Sigmoid colon (tissue), 6 donors: ENCODE measurements at regions not wholly inside any gene's neighbourhood (a gene's known extent, or its start where the extent isn't known, plus 50 kb on each side); places are given as distances from the start of the nearest gene placed in this dataset.

Source experiments
- DNase-seq: peaks from one replicate; pipeline ENCODE4 v3.0.0-alpha.2; 2019
- H3K27ac ChIP-seq, 4 donors: fragments of 200-600 bp; sonication (generic); one replicate each; pipeline ENCODE4 v1.5.1; 2016 to 2019; ENCODE audit warnings: mild to moderate bottlenecking in 1 of 4
- H3K27me3 ChIP-seq, 3 donors: fragments of 200-600 bp; sonication (generic); one replicate each; pipeline ENCODE4 v1.5.1; 2019; ENCODE audit warnings: mild to moderate bottlenecking in 1 of 3
- H3K36me3 ChIP-seq, 4 donors: fragments of 200-600 bp; sonication (generic); one replicate each; pipeline ENCODE4 v1.5.1; 2016 to 2019
- H3K4me1 ChIP-seq, 4 donors: fragments of 200-600 bp; sonication (generic); one replicate each; pipeline ENCODE4 v1.5.1; 2017 to 2019
- H3K4me3 ChIP-seq, 4 donors: fragments of 200-600 bp; sonication (generic); one replicate each; pipeline ENCODE4 v1.5.1; 2017 to 2019; ENCODE audit warnings: mild to moderate bottlenecking in 2 of 4, moderate library complexity in 1 of 4
- H3K9me3 ChIP-seq, 4 donors: fragments of 200-600 bp in 3 of 4; sonication (generic) in 3 of 4; one replicate each; pipeline versions ENCODE4 v1.5.1 to v1.6.1; 2013 to 2019
- CTCF ChIP-seq, 4 experiments: fragments of 450-650 bp in 3 of 4; fragments of 200-600 bp in 1 of 4; IDR thresholded peaks; one replicate each; pipeline ENCODE4 v1.5.1; 2016 to 2019; ENCODE audit warnings: antibody characterized with exemption in 4 of 4, mild to moderate bottlenecking in 3 of 4, moderate library complexity in 2 of 4
- EP300 ChIP-seq, 4 donors: sonication (generic); formaldehyde crosslinking; IDR thresholded peaks; one replicate each; pipeline ENCODE4 v1.6.1; 2017; ENCODE audit warnings: antibody characterized with exemption in 4 of 4
- POLR2A ChIP-seq, 2 donors: fragments of 450-650 bp; IDR thresholded peaks; one replicate each; pipeline ENCODE4 v1.6.1; 2016; ENCODE audit warnings: antibody characterized with exemption in 2 of 2, mild to moderate bottlenecking in 2 of 2, moderate library complexity in 2 of 2
- POLR2AphosphoS5 ChIP-seq, 4 donors: sonication (generic); formaldehyde crosslinking; IDR thresholded peaks; one replicate each; pipeline ENCODE4 v1.6.1; 2017; ENCODE audit warnings: antibody characterized with exemption in 4 of 4
- WGBS, 2 donors: extraction: QIAGEN DNeasy Blood & Tissue Kit; methylation state at CpG; one replicate each; pipeline ENCODE4 v1.1.7; 2013; 5-methylcytosine and 5-hydroxymethylcytosine counted together
- intact Hi-C: fragments of 100-400 bp; cut with DNase I; formaldehyde crosslinking; loops from one replicate; pipeline ENCODE4 v1.15.1; 2023
- donor health status: healthy with polysubstance abuse.
- donor health status: healthy.

GRCh38 chr4:138455097-138455496 is 212.9 kb upstream of the SLC7A11 start:
- Histone ChIP-seq H3K27me3 (no peaks in the 10 kb centered on the region), H3K36me3 (no peaks in the 10 kb centered on the region), H3K27ac (no peak overlapping the region), H3K9me3 (no peaks in the 10 kb centered on the region), H3K4me1 (no peaks in the 10 kb centered on the region), H3K4me3 (no peak overlapping the region)
- no peak for TF ChIP-seq POLR2A (IDR thresholded peaks at IDR 0.05)
- no peak for TF ChIP-seq EP300 (IDR thresholded peaks at IDR 0.05)
- intact Hi-C loops: no loop called here
- WGBS, 2 donors: 95 to 100% methylated on average over 1 of the region's 1 CpG
- DNase-seq: no peak

- WGBS, 2 donors: 93 to 97% methylated on average over 2 of the region's 2 CpGs
- H3K9me3 ChIP-seq: no peaks in the 10 kb centered on the region
- DNase-seq: no peak
- no peak overlapping the region for H3K4me3 ChIP-seq
- H3K27me3 ChIP-seq: no peaks in the 10 kb centered on the region
- intact Hi-C loops: no loop called here
- no peak overlapping the region for H3K27ac ChIP-seq
- H3K4me1 ChIP-seq: no peaks in the 10 kb centered on the region
- TF ChIP-seq POLR2AphosphoS5 (IDR thresholded peaks at IDR 0.05): no peak
- no peak for TF ChIP-seq EP300 (IDR thresholded peaks at IDR 0.05)
- TF ChIP-seq POLR2A (IDR thresholded peaks at IDR 0.05): no peak
- TF ChIP-seq CTCF (IDR thresholded peaks at IDR 0.05): no peak
- H3K36me3 ChIP-seq: no peaks in the 10 kb centered on the region
These were observed 210.7 kb upstream of the SLC7A11 start for GRCh38 chr4:138452826-138453225.

GRCh38 chr4:138451276-138451663 is 209.1 kb upstream of the SLC7A11 start:
- Histone ChIP-seq H3K36me3 (no peaks in the 10 kb centered on the region), H3K4me3 (no peak overlapping the region), H3K27me3 (no peaks in the 10 kb centered on the region), H3K27ac (no peak overlapping the region), H3K9me3 (no peaks in the 10 kb centered on the region), H3K4me1 (no peaks in the 10 kb centered on the region)
- WGBS, 2 donors: 81 to 85% methylated on average over 1 of the region's 1 CpG
- DNase-seq: no peak
- TF ChIP-seq POLR2AphosphoS5 (IDR thresholded peaks at IDR 0.05) (no peak), POLR2A (IDR thresholded peaks at IDR 0.05) (no peak), CTCF (IDR thresholded peaks at IDR 0.05) (no peak), EP300 (IDR thresholded peaks at IDR 0.05) (no peak)
- intact Hi-C loops: no loop called here

- TF ChIP-seq POLR2A (IDR thresholded peaks at IDR 0.05) (no peak), EP300 (IDR thresholded peaks at IDR 0.05) (no peak), POLR2AphosphoS5 (IDR thresholded peaks at IDR 0.05) (no peak), CTCF (IDR thresholded peaks at IDR 0.05) (no peak)
- Histone ChIP-seq H3K36me3 (no peaks in the 10 kb centered on the region), H3K27me3 (no peaks in the 10 kb centered on the region), H3K4me1 (no peaks in the 10 kb centered on the region), H3K4me3 (no peak overlapping the region), H3K9me3 (no peaks in the 10 kb centered on the region), H3K27ac (no peak overlapping the region)
- no peak for DNase-seq
- intact Hi-C loops: no loop called here
- 64 to 71% methylated on average over 3 of the region's 3 CpGs for WGBS, 2 donors
These were observed 208.6 kb upstream of the SLC7A11 start for GRCh38 chr4:138450546-138451275.

- Histone ChIP-seq H3K36me3 (no peaks in the 10 kb centered on the region), H3K27me3 (no peaks in the 10 kb centered on the region), H3K4me1 (no peaks in the 10 kb centered on the region), H3K4me3 (no peak overlapping the region), H3K27ac (no peak overlapping the region), H3K9me3 (no peaks in the 10 kb centered on the region)
- WGBS, 2 donors: 45 to 71% methylated on average over 3 of the region's 3 CpGs
- TF ChIP-seq EP300 (IDR thresholded peaks at IDR 0.05): no peak
- no peak for TF ChIP-seq POLR2AphosphoS5 (IDR thresholded peaks at IDR 0.05)
- no peak for TF ChIP-seq CTCF (IDR thresholded peaks at IDR 0.05)
- no peak for TF ChIP-seq POLR2A (IDR thresholded peaks at IDR 0.05)
- intact Hi-C loops: no loop called here
- no peak for DNase-seq
These were observed 207.8 kb upstream of the SLC7A11 start for GRCh38 chr4:138449938-138450337.
